ENCODE measurements at regions not wholly inside any gene's neighbourhood (a gene's known extent, or its start where the extent isn't known, plus 50 kb on each side); places are given as distances from the start of the nearest gene placed in this dataset.

DNA sequence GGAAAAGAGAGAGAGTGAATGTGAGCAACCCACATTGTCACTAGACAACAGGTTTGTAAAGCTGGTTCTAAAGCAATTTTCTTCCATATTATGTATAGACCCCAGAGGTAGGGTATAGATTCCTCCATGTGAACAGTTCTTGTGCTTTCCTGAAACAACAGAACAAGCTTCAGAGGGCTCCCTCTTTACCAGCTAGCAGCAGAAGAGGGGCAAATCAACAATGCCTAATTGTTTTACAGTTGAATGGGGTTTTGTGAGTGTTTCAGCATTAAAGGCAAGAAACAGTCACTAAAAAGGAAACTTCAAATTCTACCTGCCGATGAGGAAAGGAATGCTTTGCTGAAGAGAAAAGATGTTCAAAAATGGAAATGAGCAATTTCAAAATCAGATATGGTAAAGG, 341.2 kb upstream of the KITLG start:
- Histone ChIP-seq H3K36me3 (ENCODE audit: control insufficient read depth in 4 of 4, insufficient read depth in 4 of 4, low read length in 3 of 4) (no peaks in the 10 kb centered on the region), H3K27ac (ENCODE audit: insufficient read depth in 1 of 2, low read depth in 1 of 2, low read length in 2 of 2, poor library complexity in 1 of 2, severe bottlenecking in 2 of 2) (no peak overlapping the region), H3K27me3 (replicated peaks in 2 of 5; ENCODE audit: control insufficient read depth in 4 of 5, insufficient read depth in 5 of 5, low read length in 4 of 5) (peaks cover 0 to 4% (median 0%) of the 10 kb centered on the region in 5 experiments), H3K9me3 (ENCODE audit: control extremely low read depth in 1 of 5, control insufficient read depth in 4 of 5, insufficient read depth in 2 of 5, low read depth in 1 of 5, low read length in 4 of 5) (no peaks in the 10 kb centered on the region), H3K4me1 (ENCODE audit: control extremely low read depth in 1 of 4, control insufficient read depth in 4 of 4, insufficient read depth in 4 of 4, low read length in 3 of 4) (no peaks in the 10 kb centered on the region), H3K4me3 (ENCODE audit: control insufficient read depth in 1 of 7, extremely low read depth in 1 of 7, insufficient read depth in 4 of 7, low read depth in 2 of 7, low read length in 6 of 7) (no peak overlapping the region)
- DNase-seq: no peak
- whole genome bisulfite sequencing (ENCODE audit: insufficient coverage): no CpG with 5 or more reads among the region's 1 CpG
- ChIA-PET POLR2A (interaction anchor here (0.5 kb wide), 1 partner anchor 11 kb away, joined by 3 read pairs; no protein-coding TSS in a partner anchor), CTCF (no interaction called here)

DNA sequence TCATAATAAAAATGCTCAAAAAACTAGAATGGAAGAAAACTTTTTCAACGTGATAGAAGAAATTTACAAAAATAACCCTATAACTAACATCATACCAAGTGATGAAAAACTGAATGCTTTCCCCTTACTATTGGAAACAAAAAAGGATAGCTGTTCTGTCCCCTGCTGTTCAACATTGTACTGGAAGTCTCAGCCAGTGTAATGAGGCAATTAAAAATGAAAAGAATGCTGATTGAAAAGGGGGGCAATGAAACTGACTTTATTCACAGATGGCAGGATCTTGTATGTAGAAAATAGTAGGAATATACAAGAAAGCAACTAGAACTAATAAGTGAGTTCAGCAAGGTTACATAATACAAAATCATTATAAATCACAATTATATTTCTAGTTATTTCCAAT, 337.9 kb upstream of the KITLG start:
- no peaks in the 10 kb centered on the region for H3K4me1 ChIP-seq (ENCODE audit: control extremely low read depth in 1 of 4, control insufficient read depth in 4 of 4, insufficient read depth in 4 of 4, low read length in 3 of 4)
- DNase-seq: no peak
- 83% methylated on average over 1 of the region's 1 CpG for WGBS (ENCODE audit: insufficient coverage)

DNA sequence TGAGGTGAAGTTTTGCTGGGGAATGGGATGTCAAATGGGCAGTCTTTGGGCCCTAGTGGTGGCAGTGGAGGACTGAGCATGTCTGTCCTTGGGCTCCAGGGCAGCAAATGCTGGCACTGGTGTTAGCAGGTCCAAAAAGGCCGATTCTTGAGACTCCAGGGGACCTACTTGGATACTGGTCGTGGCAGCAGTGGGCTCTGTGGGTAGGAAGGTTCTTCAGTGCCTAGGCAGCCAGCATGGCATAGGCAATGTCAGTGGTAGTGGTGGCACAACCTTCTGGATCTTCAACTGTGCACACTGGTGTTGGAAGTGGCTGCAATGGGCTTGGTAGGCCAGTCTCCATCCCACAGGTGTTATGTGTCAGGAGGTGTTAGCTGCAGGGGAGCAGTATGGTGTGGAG, 334.7 kb upstream of the KITLG start:
- DNase-seq: no peak
- Histone ChIP-seq H3K27ac (ENCODE audit: insufficient read depth in 1 of 2, low read depth in 1 of 2, low read length in 2 of 2, poor library complexity in 1 of 2, severe bottlenecking in 2 of 2) (no peak overlapping the region), H3K36me3 (ENCODE audit: control insufficient read depth in 4 of 4, insufficient read depth in 4 of 4, low read length in 3 of 4) (no peaks in the 10 kb centered on the region), H3K4me1 (ENCODE audit: control extremely low read depth in 1 of 4, control insufficient read depth in 4 of 4, insufficient read depth in 4 of 4, low read length in 3 of 4) (no peaks in the 10 kb centered on the region), H3K9me3 (ENCODE audit: control extremely low read depth in 1 of 5, control insufficient read depth in 4 of 5, insufficient read depth in 2 of 5, low read depth in 1 of 5, low read length in 4 of 5) (peaks cover 3 to 12% (median 6%) of the 10 kb centered on the region in 5 experiments), H3K27me3 (replicated peaks in 2 of 5; ENCODE audit: control insufficient read depth in 4 of 5, insufficient read depth in 5 of 5, low read length in 4 of 5) (no peaks in the 10 kb centered on the region), H3K4me3 (ENCODE audit: control insufficient read depth in 1 of 7, extremely low read depth in 1 of 7, insufficient read depth in 4 of 7, low read depth in 2 of 7, low read length in 6 of 7) (no peak overlapping the region)
- POLR2A ChIA-PET: no interaction called here
- 83% methylated on average over 1 of the region's 2 CpGs for WGBS (ENCODE audit: insufficient coverage)
- CTCF ChIA-PET: no interaction called here

More for the DNA sequence above, 337.9 kb upstream of the KITLG start:
- H3K27me3 ChIP-seq (replicated peaks in 2 of 5; ENCODE audit: control insufficient read depth in 4 of 5, insufficient read depth in 5 of 5, low read length in 4 of 5): peaks cover 0 to 4% (median 0%) of the 10 kb centered on the region in 5 experiments
- POLR2A ChIA-PET: no interaction called here
- H3K36me3 ChIP-seq (ENCODE audit: control insufficient read depth in 4 of 4, insufficient read depth in 4 of 4, low read length in 3 of 4): no peaks in the 10 kb centered on the region
- no peak overlapping the region for H3K4me3 ChIP-seq (ENCODE audit: control insufficient read depth in 1 of 7, extremely low read depth in 1 of 7, insufficient read depth in 4 of 7, low read depth in 2 of 7, low read length in 6 of 7)
- no peak overlapping the region for H3K27ac ChIP-seq (ENCODE audit: insufficient read depth in 1 of 2, low read depth in 1 of 2, low read length in 2 of 2, poor library complexity in 1 of 2, severe bottlenecking in 2 of 2)
- CTCF ChIA-PET: no interaction called here
- peaks cover 3 to 9% (median 6%) of the 10 kb centered on the region in 5 experiments for H3K9me3 ChIP-seq (ENCODE audit: control extremely low read depth in 1 of 5, control insufficient read depth in 4 of 5, insufficient read depth in 2 of 5, low read depth in 1 of 5, low read length in 4 of 5)

DNA sequence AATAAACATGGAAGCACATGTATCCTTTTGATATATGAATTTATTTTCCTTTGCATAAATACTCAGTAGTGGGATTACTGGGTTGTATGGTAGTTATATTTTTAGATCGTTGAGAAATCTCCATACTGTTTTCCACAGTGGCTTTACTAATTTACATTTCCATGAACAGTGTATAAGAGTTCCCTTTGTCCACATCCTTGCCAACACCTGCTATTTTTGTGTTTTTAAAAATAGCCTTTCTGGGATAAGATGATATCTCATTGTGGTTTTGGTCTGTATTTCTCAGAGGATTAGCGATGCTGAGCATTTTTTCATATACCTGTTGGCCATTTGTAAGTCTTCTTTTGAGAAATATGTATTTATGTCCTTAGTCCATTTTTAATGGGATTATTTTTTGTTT, 329.2 kb upstream of the KITLG start:
- WGBS (ENCODE audit: insufficient coverage): no CpG with 5 or more reads among the region's 2 CpGs

DNA sequence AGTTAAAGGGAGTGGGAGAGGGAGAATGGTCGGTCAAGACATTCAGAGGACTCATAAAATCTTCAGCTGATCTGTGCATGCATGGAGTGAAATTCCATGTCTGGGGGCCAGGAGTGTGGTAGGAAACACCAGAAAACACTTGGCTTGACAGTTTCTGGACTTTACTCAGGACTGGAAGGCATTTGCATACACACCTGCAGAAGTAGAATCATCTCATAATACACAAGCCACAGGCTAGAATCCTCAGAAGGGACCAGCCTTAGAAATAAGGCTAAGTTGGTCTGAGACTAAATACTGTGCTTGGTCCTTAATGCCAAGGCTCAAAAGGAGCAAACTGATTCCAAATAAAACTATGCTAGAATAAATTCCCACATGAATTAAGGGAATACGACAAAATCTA, 328.1 kb upstream of the KITLG start:
- WGBS (ENCODE audit: insufficient coverage): 100% methylated on average over 2 of the region's 2 CpGs
- POLR2A ChIA-PET: no interaction called here
- DNase-seq: no peak

More for the DNA sequence above, 329.2 kb upstream of the KITLG start:
- ChIA-PET POLR2A (no interaction called here), CTCF (no interaction called here)
- Histone ChIP-seq H3K9me3 (ENCODE audit: control extremely low read depth in 1 of 5, control insufficient read depth in 4 of 5, insufficient read depth in 2 of 5, low read depth in 1 of 5, low read length in 4 of 5) (peaks cover 0 to 7% (median 0%) of the 10 kb centered on the region in 5 experiments), H3K36me3 (ENCODE audit: control insufficient read depth in 4 of 4, insufficient read depth in 4 of 4, low read length in 3 of 4) (no peaks in the 10 kb centered on the region), H3K4me1 (ENCODE audit: control extremely low read depth in 1 of 4, control insufficient read depth in 4 of 4, insufficient read depth in 4 of 4, low read length in 3 of 4) (no peaks in the 10 kb centered on the region), H3K4me3 (ENCODE audit: control insufficient read depth in 1 of 7, extremely low read depth in 1 of 7, insufficient read depth in 4 of 7, low read depth in 2 of 7, low read length in 6 of 7) (no peak overlapping the region), H3K27me3 (replicated peaks in 2 of 5; ENCODE audit: control insufficient read depth in 4 of 5, insufficient read depth in 5 of 5, low read length in 4 of 5) (no peaks in the 10 kb centered on the region), H3K27ac (ENCODE audit: insufficient read depth in 1 of 2, low read depth in 1 of 2, low read length in 2 of 2, poor library complexity in 1 of 2, severe bottlenecking in 2 of 2) (no peak overlapping the region)
- no peak for DNase-seq

DNA sequence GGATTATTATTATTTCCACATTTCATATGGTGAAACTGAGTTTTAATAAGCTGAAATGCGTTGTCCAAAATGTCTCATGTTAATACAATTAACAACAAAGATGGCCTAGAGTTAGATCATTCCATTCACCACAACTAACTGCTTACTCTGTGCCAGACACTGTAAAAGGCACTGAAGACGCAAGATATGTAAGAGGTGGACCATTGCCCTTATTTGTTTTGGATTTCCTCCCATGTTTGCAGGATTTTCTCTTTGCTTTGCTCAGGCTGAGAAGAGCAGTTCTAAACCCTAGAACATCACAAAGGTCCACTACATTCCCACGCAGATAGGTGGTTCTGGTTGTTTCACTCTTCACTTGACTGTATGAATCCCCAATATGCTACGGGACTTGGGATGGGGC, 324.4 kb upstream of the KITLG start:
- no peak for DNase-seq
- Histone ChIP-seq H3K9me3 (ENCODE audit: control extremely low read depth in 1 of 5, control insufficient read depth in 4 of 5, insufficient read depth in 2 of 5, low read depth in 1 of 5, low read length in 4 of 5) (no peaks in the 10 kb centered on the region), H3K4me3 (ENCODE audit: control insufficient read depth in 1 of 7, extremely low read depth in 1 of 7, insufficient read depth in 4 of 7, low read depth in 2 of 7, low read length in 6 of 7) (no peak overlapping the region), H3K36me3 (ENCODE audit: control insufficient read depth in 4 of 4, insufficient read depth in 4 of 4, low read length in 3 of 4) (no peaks in the 10 kb centered on the region), H3K4me1 (ENCODE audit: control extremely low read depth in 1 of 4, control insufficient read depth in 4 of 4, insufficient read depth in 4 of 4, low read length in 3 of 4) (no peaks in the 10 kb centered on the region), H3K27me3 (replicated peaks in 2 of 5; ENCODE audit: control insufficient read depth in 4 of 5, insufficient read depth in 5 of 5, low read length in 4 of 5) (no peaks in the 10 kb centered on the region), H3K27ac (ENCODE audit: insufficient read depth in 1 of 2, low read depth in 1 of 2, low read length in 2 of 2, poor library complexity in 1 of 2, severe bottlenecking in 2 of 2) (no peak overlapping the region)
- ChIA-PET CTCF (no interaction called here), POLR2A (no interaction called here)
- 100% methylated on average over 2 of the region's 4 CpGs for WGBS (ENCODE audit: insufficient coverage)

More for the DNA sequence above, 328.1 kb upstream of the KITLG start:
- Histone ChIP-seq H3K36me3 (ENCODE audit: control insufficient read depth in 4 of 4, insufficient read depth in 4 of 4, low read length in 3 of 4) (no peaks in the 10 kb centered on the region), H3K4me3 (ENCODE audit: control insufficient read depth in 1 of 7, extremely low read depth in 1 of 7, insufficient read depth in 4 of 7, low read depth in 2 of 7, low read length in 6 of 7) (no peak overlapping the region), H3K4me1 (ENCODE audit: control extremely low read depth in 1 of 4, control insufficient read depth in 4 of 4, insufficient read depth in 4 of 4, low read length in 3 of 4) (no peaks in the 10 kb centered on the region), H3K27me3 (replicated peaks in 2 of 5; ENCODE audit: control insufficient read depth in 4 of 5, insufficient read depth in 5 of 5, low read length in 4 of 5) (no peaks in the 10 kb centered on the region), H3K9me3 (ENCODE audit: control extremely low read depth in 1 of 5, control insufficient read depth in 4 of 5, insufficient read depth in 2 of 5, low read depth in 1 of 5, low read length in 4 of 5) (peaks cover 0 to 2% (median 0%) of the 10 kb centered on the region in 5 experiments), H3K27ac (ENCODE audit: insufficient read depth in 1 of 2, low read depth in 1 of 2, low read length in 2 of 2, poor library complexity in 1 of 2, severe bottlenecking in 2 of 2) (no peak overlapping the region)
- CTCF ChIA-PET: interaction anchor here (0.6 kb wide), 1 partner anchor 165 kb away, joined by 3 read pairs; no protein-coding TSS in a partner anchor

DNA sequence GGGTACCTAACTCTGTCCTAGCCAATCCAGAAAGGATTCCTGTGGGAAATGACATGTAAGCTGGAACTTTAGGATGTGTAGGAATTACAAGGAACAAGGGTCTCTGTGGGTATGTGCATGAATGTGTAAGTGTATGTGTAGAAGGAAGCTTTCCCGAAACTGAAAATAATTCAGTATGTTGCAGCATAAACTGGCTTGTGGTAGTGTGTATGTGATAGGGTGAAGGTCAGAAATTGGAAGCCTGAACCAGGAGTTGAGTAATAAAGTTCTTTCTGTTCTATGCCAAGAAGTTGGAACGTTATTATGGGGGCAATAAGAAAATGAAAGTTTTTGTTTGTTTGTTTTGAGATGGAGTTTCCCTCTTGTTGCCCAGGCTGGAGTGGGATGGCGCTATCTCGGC, 323.1 kb upstream of the KITLG start:
- no peak overlapping the region for H3K4me3 ChIP-seq (ENCODE audit: control insufficient read depth in 1 of 7, extremely low read depth in 1 of 7, insufficient read depth in 4 of 7, low read depth in 2 of 7, low read length in 6 of 7)
- H3K4me1 ChIP-seq (ENCODE audit: control extremely low read depth in 1 of 4, control insufficient read depth in 4 of 4, insufficient read depth in 4 of 4, low read length in 3 of 4): no peaks in the 10 kb centered on the region
- ChIA-PET CTCF (no interaction called here), POLR2A (no interaction called here)
- H3K27ac ChIP-seq (ENCODE audit: insufficient read depth in 1 of 2, low read depth in 1 of 2, low read length in 2 of 2, poor library complexity in 1 of 2, severe bottlenecking in 2 of 2): no peak overlapping the region
- 98% methylated on average over 4 of the region's 4 CpGs for WGBS (ENCODE audit: insufficient coverage)
- H3K36me3 ChIP-seq (ENCODE audit: control insufficient read depth in 4 of 4, insufficient read depth in 4 of 4, low read length in 3 of 4): no peaks in the 10 kb centered on the region
- DNase-seq: no peak
- H3K27me3 ChIP-seq (replicated peaks in 2 of 5; ENCODE audit: control insufficient read depth in 4 of 5, insufficient read depth in 5 of 5, low read length in 4 of 5): no peaks in the 10 kb centered on the region
- H3K9me3 ChIP-seq (ENCODE audit: control extremely low read depth in 1 of 5, control insufficient read depth in 4 of 5, insufficient read depth in 2 of 5, low read depth in 1 of 5, low read length in 4 of 5): no peaks in the 10 kb centered on the region
